HG02798 (cell line): ENCODE measurements at regions not wholly inside any gene's neighbourhood (a gene's known extent, or its start where the extent isn't known, plus 50 kb on each side); places are given as distances from the start of the nearest gene placed in this dataset.
"Not testable (repeated sequence)": the region's sequence is repeated elsewhere in the genome, so short reads cannot be mapped to it uniquely, and the experiment has no call there.

Experiments
- ATAC-seq: cut with Tn5 transposase; IDR thresholded peaks from one replicate; pipeline ENCODE4 v1.9.1; 2021; ENCODE audit warnings: mild to moderate bottlenecking; ENCODE audit not compliant: unreplicated experiment, poor library complexity

DNA sequence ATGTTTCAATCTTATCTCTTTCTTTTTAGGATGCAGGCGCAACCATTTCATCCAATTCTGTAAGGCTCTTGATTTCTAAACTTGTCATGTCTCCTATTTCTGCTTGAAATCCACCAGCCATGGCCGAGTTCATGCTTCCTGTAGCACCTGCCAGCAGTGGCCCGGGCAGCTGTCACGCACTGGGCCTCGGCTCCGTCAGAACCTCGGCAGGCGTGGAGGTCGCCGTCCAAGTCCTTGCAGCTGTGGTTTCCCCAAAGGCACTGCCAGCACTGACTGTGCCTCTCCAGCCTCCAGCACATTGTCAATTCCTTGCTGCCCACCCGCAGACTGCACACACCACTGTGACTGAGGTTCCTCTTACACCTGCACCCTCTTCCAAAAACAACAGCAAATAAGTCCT, 188.7 kb upstream of the SALL3 start:
- ATAC-seq, result no peak

DNA sequence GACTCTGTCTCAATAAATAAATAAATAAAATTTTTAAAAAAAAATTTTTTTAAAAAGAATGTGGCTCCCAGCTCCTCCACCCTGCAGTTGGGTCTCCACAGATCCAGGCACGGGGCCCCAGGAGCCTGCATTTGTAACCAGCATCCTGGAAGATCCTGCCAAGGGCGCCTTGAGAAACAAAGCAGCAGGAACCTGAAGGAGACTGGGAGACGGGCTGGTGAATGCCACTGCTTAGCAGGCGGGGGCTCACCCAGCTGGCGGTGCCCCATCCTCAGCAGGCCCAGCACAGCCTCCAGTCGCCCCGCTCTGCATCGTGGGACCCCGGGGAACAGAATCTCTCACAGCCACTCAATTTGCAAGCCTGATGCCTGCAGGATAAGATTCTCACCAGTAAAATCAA, 187.5 kb upstream of the SALL3 start:
- no peak for ATAC-seq

DNA sequence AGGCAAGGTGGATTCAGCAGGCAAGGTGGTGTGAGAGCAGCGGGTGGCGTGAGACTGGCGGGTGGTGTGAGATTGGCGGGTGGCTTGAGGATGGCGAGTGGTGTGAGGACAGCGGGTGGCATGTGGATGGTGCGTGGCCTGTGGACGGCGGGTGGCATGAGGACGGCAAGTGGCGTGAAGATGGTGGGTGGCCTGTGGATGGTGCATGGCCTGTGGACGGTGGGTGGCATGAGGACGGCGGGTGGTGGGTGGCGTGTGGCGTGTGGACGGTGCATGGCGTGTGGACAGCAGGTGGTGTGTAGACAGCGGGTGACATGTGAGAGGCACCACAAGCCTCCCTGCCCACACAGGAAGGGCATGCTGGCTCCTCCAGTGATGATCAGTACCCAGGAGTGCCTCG, 186.9 kb upstream of the SALL3 start:
- no peak for ATAC-seq

DNA sequence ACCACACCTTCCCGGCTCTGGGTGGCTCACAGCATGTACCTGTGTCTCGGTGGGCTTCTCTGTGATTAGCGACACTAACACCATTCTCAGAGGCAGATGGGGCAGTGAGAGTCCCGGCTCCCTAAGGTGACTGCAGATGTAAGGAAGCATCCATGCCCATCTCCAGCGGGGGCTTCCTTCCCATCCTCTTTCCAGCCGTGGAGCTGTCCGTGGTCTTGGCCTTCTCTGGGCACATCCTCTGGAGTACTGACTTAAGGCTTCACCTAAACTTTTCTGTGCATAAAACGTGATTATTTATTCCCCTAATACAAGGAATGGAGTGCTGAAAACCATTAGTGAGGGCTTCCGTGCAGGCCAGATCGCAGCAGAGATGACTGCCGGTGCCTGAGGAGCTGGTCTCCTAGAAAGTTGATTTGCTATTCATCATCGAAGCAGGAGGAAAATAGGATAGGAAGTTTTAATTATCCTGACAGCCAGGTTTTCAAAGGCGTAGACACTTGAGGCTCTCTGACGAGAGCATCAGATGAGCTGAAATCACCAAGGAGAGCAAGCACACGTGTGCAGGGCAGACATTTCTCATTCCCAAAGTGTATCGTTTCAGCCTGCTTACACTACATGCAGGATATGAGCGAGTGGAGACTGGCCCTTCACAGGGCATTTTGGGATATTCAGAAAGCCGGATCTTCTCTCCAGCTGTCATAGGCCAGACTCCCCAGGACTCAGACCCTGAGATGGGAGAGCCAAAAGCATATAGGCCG, 186.1 kb upstream of the SALL3 start:
- ATAC-seq, result no peak

DNA sequence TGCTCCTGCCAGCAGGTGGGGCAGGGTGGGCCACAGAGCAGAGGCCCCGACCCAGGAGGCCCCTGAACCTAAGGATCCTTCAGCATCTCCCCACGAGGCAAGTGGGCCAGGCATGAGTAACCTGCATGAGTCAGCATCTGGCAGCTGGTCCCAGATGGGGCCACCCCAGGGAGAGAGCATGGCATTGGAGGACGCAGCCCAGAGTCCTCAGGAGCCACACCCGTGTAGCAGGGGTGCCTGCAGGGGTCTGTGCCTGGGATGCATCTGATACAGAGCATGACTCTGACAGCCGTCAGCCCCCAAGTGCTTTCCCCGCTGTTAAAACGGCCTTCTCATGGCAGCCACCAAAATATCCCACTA, 185.6 kb upstream of the SALL3 start:
- no peak for ATAC-seq

DNA sequence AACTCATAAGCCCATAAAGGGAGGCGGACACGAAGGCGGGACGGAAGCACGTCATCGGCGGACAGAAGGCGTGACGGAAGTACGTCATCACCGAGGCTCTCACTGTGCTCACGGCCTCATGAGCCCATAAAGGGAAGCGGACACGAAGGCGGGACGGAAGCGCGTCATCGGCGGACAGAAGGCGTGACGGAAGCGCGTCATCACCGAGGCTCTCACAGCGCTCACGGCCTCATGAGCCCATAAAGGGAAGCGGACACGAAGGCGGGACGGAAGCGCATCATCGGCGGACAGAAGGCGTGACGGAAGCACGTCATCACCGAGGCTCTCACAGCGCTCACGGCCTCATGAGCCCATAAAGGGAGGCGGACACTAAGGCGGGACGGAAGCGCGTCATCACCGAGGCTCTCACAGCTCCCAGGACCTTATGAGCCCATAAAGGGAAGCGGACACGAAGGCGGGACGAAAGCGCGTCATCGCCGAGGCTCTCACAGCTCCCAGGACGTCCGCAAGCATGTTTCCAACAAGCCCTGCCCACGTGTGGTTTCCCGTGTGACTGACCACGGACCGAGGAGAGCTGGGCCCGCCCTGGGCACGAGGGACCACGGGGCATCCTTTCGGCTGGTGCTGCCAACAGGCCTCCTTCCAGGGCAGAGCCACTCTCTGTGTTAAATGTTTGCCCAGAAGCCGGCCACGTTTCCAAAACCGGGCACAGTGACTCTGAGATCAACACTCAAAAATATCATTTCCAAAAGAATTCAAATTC, 182.7 kb upstream of the SALL3 start:
- ATAC-seq, result no peak

DNA sequence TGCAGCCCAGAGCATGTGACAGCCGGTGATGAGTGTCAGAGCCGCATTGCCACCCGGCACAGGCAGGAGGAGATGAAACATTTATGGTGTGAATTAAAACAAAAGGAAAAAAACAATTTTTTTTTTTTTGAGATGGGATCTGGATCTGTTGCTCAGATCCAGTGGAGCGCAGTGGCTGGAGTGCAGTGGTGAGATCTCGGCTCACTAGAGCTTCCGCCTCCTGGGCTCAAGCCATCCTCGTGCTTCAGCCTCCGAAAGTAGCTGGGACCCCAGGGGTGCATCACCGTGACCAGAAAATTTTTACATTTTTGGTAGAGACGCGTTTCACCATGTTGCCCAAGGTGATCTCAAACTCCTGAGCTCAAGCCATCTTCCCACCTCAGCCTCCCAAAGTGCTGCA, 182.1 kb upstream of the SALL3 start:
- ATAC-seq, result no peak

DNA sequence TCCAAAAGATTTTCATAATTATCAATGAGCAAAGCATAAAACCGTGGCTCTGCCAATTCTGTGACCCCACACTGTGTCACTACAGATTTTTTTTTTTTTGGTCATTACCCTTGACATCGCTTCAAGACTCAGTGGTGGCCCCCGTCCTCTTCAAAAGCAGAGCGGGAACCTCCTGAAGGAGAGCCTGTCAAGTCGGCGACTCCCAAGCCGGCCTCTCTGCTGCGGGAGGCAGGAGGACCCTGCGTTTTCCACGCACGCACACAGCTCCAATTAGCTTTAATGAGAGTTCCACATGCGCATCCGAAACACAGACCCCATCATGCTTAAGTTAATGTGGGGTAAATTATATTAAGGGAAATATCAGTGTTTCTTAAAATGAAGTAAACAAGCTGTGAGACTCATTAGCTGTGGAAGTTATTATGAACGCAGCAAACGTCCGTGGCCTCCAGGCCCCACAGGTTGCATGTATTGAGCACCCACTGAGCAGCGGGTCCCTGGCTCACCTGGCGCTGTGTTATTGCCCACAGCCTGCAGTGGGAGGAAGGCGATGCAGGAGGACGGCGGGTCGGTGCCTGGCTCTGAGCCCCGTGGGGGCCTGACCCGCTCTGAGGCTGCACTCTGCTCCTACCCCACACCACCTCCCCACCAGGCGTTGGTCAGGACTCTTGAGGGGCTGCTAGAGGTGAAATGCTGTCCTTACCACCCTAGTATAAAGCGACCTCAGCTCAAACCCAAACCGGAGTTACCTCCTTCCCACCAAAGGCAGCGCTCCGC, 181.0 kb upstream of the SALL3 start:
- no peak for ATAC-seq

DNA sequence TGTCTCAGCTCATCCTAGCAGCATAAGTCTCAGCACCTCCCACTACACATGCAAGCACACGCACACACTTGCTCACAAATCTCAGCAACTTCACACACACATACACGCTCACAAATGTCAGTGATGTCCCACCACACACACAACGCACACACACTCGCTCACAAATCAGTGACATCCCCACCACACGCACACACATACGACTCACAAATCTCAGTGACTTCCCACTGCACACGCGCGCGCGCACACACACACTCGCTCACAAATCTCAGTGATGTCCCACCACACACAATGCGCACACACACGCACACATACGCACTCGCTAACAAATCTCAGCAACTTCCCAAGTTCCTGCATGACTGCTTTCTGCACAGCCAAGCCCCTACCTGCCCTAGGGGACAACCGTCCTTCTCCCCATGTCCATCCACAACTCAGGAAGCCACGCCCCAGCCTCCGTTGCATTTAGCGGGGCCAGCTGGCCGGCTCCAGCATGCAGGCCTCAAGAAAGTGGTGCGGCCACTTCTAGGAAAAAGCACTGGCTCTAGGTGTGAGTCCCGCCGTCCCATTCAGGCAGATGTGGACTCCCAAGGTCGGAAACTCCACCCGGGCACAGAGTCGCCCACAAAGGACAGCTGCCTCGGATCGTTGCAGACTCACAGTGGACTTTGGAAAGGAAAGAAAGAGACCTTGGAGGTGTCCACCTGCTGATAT, 180.1 kb upstream of the SALL3 start:
- no peak for ATAC-seq

DNA sequence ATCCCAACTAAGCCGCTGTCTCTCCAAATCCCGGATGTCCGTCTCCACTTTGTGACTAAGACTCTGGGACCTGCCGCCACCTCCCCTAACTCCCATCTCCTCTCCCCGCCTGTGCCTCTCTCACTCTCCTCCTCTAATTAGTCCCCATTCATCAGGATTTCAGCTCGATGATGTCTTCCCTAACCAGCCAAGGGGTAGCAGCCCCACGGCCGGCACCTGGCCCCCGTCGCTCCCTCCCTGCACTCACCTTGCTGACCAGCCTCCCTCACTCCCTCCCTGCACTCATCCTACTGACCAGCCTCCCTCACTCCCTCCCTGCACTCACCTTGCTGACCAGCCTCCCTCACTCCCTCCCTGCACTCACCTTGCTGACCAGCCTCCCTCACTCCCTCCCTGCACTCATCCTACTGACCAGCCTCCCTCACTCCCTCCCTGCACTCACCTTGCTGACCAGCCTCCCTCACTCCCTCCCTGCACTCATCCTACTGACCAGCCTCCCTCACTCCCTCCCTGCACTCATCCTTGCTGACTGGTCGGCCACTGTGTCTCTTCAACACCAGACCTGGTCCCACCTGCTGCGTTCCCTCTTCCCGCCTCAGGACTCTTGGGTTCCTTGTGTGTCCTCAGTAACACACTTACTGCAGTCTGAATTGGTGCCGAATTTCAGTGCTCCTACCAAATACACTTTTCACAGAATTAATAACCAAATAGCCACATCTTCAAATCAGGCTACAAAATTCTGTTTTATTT, 179.3 kb upstream of the SALL3 start:
- not testable (repeated sequence) for ATAC-seq

DNA sequence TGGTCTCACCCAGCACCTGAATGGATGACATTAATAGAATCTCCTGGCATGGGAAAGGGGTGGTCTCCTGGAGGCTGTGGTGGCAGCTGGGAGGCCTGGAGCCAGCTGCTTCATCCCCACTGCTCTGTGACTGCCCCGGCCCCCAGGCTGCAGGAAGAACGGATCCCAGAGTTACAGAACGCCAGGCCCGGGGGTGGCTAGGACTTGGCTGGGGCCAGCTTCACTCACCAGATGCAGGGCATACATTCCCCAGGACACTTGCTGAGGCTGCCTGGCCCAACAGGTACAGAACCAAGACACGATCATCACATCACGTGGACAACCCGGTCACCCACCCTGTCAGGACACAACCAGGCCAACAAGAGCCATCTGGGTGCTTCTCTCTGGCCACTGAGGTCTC, 178.6 kb upstream of the SALL3 start:
- no peak for ATAC-seq

DNA sequence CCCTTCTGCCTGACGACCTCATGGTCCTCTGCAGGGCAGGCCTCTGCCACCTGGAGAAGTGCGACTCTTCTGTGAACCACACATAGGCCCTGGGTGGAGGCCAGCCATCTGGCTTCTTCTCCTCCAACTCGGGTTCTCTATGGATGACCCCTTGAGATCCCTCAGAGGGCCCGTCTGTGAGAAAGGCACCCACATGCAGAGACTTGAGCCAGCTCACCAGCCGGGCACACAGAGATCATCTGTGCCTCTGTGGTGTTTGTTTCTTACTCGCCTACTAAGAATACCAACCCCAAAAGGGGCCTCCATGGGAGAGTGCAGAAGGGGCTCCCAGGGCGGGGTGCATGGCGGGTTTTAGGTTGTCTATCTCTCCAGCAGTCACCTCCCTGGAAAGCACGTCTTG, 176.5 kb upstream of the SALL3 start:
- no peak for ATAC-seq

DNA sequence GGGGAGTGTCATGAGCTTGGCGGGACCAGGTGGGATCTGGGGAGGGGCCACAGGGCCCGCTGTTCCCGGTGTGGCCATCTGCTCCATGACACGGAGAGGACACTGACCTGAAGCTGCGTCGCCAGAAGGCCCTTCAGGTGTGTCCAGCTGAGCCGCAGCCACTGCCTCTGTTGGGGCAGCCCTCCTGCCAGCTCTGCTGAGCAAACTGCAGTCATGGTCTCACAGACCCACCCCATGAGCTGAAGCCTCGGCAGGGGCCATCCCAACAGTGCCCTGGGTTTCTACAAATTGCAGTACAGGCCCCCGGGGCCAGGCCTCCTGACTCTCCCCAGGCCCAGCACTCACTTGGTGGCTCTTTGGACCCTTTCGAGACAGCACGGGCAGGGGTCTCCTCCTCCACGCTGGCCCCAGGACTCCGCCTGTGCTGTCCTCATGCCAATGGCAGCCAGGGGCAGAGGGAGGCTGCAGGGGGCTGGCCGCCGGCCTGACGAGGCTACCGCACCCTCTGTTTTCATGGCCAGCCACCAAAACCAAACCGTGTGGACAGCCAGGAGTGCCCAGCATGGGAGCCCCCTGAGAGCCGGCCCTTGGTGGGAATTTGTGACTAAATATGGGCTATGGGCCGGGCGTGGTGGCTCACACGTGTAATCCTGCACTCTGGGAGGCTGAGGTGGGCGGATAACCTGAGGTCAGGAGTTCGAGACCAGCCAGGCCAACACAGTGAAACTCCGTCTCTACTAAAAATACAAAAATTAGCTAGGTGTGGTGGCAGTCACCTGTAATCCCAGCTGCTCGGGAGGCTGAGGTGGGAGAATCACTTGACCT, 175.2 kb upstream of the SALL3 start:
- no peak for ATAC-seq

DNA sequence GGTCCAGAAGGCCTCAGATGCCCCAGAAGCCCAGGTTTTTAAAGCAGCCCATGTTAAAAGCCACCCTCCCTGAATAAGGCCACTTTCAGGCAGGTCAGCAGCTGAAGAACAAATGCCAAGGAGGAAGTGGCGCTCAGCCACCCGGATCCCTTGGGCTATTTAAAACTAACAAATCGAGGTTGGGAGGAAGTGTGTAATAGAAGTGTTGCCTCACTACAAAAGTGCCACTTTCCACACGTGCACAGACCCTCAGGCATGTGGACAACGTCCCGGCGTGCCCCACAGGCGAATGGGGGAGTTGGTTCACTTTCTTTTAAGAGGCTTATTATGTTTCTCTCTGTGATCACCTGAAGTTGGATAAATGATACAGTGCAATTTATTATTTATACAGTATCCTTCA, 173.8 kb upstream of the SALL3 start:
- ATAC-seq, result no peak

DNA sequence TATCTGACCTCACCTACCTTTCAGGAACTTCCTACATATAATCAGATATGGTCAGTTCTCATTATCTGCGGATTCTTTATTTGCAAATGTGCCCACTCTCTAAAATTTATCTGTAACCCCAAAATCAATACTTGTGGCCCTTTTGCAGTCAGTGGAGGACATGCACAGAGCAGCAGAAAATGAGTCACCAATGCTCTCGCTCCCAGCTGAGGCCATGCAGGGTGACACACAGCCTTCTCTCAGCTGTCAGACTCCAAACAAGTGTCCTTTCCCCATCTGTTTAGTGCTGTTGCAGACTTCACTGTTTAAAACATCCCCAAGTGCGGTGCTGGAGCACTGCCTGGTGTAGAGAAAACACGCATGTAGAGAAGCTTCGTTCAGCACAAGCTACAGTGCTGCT, 171.9 kb upstream of the SALL3 start:
- no peak for ATAC-seq

DNA sequence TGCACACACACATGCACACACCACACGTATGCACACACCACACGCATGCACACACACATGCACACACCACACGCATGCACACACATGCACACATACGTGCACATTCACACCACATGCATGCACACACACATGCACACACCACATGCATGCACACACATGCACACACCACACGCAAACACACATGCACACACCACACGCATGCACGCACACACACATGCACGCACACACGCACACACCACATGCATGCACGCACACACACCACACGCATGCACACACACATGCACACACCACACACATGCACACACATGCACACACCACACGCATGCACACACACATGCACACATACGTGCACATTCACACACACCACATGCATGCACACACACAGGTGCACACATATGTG, 169.8 kb upstream of the SALL3 start:
- ATAC-seq, result no peak

DNA sequence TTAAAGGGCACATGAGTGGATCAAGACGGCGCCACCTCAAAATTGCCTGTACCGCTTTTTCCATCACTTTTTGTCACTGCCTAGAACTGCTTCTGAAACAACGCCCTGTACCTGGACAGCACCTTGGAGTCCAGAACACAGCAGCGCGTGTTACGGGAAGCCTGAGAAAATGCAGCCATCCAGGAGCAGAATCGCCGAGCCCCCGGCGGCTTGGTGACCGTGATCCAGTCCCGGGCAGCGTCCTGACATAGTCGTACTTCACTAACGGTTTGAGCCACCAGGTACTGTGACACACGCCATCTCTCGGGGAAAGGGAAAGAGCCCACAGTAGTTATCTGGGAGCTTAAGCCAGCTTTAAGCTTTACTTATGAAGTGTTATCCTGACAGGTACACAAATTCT, 168.9 kb upstream of the SALL3 start:
- ATAC-seq, result no peak

DNA sequence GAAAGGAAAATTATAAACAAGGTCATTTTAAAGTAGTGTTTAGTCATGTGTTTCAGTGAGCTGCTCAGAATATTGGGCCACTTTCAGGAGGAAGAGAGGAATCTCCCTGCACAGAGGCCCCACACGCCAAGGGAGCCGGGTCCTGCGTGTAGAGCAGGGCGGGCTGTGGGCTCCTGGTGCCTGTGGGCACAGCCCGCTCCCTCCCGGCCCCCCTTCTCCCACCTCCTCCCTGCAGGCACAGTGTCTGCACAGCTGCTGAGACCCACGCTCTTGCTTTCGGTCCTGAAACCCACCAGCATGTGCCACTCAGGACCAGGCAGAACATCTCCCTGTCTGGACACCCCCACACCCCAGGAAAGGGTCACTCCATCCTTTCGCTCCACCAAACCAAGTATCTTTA, 167.6 kb upstream of the SALL3 start:
- no peak for ATAC-seq

DNA sequence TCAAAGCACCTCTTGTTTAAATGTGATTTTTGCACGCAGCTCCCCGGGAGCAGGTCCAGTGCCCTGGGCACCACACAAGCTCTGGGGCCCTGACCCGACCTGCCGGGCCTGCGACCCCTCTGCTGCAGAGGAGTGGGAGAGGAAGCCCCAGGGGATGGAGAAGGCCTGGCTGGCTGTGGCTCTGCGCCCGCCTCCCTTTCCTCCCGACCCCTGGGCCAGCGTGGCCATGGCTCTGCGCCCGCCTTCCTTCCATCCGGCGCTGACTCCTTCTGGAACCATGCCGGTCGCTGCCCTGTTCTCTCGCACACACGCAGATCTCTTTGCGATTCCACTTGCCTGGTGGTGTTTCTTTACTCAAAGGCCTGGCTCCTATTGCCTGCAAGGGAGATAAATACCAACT, 166.5 kb upstream of the SALL3 start:
- ATAC-seq, result no peak
